Eye (tissue), 1 donor: ENCODE measurements at regions not wholly inside any gene's neighbourhood (a gene's known extent, or its start where the extent isn't known, plus 50 kb on each side); places are given as distances from the start of the nearest gene placed in this dataset.

ENCODE experiments used
- DNase-seq: peaks from one replicate; pipeline ENCODE4 v3.0.0-alpha.2; 2015

DNA sequence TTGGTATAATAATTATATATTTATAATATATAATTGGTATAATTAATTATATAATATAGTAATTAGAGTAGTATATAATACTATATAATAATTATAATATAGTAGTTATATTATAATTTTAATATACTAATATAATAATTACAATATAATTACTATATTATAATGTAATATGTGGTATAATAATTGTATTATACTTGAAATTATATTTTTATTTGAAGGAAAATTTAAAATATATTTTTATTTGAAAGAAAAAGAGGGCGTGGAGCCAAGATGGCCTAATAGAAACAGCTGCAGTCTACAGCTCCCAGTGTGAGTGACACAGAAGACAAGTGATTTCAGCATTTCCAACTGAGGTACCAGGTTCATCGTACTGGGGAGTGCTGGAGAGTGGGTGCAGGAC, 365.9 kb downstream of the MMUT start:
- peak; percentile 26 for DNase-seq

DNA sequence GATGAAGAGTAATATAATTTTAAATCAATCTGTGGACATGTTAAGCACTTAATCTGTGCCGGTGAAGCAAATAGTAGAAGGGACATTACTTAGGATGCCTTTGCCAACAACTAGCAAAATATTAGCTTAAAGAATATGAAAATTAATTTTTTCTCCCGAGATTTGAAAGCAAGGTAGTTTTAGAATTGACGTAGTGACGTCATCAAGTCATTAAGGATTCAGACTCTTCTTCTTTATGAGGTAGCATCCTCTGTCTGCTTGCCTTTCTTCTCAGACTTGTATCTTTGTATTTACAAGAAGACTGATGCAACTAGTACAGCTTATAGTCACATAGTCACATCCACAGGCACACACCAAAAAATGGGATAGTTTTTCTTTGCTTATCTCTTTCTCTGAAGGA, 374.4 kb downstream of the MMUT start:
- no peak for DNase-seq

DNA sequence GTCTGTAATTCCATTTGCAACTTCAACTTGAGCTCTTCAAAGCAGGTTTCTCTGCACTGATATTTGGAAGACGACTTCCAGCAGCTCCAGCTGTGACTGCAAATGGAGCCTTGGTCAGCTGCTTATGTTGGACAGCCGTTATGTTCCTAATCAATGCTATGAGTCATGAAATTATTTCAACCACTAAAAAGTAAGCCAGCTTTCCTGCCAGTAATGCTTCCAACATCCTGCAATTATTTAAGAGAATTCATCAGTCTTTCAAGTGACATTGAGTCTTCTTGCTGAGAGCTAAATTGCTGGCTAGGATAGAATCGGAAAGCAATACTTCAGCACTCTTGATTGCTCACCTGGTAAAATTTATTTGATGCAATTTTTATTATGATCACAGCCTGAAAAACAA, 375.7 kb downstream of the MMUT start:
- no peak for DNase-seq

DNA sequence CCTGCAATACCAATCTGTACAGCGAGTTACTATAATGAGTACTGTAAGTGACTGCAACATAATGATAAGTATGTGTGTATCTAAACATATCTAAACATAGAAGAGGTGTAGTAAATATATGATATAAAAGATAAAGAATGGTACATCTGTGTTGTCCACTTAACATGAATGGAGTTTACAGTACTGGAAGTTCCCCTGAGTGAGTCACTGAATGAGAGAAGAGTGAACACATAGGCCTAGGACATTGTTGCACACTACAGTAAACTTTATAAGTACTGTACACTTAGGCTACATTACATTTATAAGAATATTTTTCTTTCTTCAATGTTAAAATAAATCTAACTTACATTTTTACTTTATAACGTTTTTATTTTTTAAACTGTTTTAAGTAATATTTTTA, 380.4 kb downstream of the MMUT start:
- DNase-seq = no peak

DNA sequence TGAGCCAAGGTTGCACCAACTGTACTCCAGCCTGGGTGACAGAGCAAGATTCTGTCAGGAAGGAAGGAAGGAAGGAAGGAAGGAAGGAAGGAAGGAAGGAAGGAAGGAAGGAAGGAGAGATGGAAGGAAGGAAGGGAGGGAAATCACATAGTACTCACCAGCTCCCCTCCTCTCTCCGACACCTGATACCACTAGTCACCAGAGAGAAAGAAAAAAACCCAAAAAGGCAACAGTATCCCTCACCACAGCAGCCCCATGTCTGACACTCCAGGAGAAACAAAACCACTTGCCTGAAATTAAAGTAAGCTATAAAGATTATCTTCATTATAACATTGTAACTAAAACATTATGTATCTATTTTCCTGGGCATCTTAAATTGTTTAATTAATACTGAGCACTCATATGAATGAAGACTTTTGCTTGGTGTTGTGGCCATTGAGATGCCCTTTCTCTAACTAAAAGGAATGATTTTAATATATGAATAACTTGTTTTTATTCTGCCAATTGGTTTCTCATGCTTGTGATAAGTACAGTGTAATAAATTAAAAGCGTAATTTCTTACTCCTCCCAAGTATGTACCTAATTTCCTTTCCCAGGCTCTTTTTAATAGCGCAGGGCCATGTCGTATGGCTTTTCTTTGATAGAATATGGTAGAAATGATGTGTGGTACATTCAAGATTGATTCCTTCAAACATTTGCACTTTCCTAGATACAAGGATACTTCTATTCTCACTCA, 390.0 kb downstream of the MMUT start:
- DNase-seq = no peak

DNA sequence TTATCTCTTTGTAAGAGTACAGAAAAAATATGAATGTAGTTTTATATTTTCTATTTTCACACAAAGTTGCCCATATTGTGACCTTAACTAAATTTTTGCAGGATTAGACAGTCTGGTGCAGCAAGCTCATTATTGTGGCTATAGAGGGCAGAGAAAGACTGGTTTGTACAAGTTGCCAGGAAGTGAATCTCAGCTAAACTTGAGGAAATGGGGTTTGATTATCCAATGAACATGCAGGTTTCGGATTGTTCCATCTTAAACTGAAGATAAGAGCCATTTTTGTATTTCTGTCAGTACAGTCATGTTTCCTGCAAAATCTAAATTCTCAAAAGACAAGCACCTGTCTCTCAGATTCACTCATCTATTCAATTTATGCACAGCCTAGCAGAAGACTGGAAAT, 390.9 kb downstream of the MMUT start:
- no peak for DNase-seq

DNA sequence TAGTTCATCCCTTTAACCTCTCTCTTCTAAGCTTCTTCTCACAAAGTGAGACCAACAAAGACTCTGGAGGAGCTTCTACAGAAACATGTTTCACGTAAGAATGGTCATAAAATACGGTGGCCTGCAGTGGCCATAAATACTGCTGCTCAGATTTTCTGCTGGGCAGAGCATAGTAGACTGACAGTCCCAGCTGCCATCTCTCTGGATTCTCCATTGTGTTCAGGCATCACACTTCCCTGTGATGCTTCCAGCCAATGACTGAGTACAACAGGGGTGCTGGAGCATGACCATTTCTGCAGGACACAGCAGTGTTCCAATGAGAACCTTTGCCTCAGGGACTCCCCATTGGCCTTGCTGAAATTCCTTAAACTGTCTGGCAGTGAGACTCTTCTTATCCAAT, 392.6 kb downstream of the MMUT start:
- no peak for DNase-seq

DNA sequence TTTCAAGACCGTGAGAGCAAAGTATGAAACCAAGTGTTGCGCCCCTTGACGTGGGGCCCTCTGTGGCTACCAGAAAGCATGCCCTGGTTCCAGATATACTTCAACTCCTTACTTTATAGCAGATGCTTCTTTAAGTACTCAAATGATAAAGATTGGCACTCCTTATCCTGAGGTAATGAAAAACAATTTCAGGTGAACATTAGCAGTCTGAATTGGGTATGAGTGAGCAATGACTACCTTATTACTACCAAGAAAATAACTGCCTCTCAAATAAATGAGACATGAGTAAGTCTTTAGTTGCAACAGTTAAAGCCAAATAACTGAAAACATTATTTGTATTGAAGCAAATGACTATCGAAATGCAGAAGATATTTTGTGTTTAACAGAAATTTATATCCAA, 408.7 kb downstream of the MMUT start:
- no peak for DNase-seq

DNA sequence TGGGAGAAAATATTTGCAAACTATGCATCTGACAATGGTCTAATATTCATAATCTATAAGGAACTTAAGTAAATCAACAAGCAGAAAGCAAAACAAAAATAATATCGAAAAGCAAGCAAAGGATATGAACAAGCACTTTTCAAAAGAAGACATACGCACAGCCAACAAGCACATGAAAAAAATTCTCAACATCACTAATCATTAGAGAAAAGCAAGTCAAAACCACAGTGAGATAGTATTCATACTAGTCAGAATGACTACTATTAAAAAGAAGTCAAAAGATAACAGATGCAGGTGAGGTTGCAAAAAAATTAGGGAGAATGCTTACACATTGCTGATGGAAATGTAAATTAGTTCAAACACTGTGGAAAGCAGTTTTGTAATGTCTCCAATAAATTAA, 410.2 kb downstream of the MMUT start:
- DNase-seq = no peak

DNA sequence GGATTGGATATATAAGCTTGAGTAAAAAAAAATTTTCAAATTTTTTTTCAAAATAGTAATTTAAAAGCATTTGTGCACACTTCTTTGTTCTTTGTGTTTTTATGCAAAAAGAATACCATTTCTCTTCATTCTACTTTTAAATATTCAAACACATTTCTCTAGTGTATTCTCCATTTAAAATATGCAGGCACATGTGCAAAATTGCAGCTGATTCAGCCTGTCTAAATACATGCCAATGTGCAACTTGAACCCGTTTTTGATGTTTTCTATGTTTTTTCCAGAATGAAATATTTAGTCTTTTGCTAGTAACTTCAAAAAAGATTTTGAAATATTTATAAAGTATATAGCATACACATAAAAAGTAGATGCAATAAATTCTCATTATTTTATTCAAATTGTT, 411.8 kb downstream of the MMUT start:
- DNase-seq = no peak

DNA sequence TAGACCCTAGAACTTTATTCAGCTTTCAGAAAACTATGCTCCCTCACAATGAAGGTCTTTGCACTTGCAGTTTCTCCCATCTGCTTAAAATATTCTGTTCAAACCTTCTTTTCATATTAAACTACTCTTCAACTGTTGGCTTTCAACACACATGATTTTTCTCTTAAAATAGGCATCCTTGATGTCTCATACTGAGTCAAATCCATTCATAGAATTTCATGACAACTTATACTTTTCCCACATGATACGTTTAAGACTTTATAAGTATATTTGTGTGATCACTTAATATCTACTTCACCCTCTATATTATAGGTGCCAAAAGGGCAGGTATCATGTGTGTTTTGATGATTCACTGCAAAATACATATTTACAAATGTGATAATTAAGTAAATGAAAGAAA, 412.5 kb downstream of the MMUT start:
- no peak for DNase-seq

DNA sequence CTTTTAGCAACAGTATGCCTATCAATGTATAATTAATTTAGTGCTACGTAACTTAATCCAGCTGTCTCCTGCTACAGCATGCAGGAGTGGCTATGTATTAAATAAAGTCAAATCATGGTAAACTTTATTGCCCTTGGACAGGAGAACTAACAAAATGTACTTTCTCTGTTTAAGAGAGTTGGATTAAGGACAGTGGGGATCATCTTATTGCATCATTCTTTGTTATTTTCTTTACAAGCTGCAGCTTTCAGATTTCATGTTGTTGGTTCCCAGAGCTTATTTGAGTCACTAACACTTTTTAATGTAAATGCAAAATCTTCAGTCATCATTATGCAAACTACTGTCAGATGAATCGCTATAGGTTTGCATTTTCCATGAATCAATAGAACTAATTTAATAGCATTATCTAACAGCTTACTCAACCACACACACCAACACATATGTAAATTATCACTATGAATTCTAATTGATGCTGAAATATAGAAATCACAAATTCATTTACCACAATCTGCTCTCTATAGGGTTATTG, 424.7 kb downstream of the MMUT start:
- DNase-seq = no peak

DNA sequence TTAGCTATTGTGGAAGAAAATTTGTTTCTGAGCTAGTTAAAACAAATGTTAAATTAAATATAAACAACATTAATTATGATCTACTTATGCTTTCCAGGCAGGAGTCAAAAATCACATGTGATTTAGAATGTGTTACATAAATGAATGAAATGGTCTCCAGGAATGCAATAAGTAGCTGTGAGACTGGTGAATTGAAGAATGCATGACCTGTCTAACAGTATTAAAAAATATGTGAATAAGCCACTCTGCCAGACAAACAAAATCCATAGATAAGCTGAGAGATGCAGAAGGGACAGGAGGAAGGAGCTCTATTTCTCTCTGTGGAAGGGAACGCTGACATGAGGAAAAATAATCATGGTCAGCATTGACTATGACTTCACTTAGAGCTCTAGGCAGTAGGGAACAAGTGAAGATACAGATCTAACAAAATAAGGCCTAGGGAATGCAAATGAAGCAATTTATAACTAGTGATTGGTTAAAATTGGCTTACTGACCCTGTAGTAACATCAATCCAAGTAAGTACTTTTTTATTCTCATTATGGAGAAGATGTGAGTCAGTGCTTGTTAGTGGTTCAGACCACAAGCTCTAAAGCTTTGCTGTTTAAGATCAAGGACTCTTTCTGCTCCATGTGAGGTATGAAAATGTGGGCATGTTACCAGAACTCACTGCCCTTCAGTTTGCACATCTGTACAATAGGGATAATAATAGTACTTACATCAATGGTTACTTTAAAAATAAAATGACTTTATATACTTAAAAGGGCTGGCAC, 432.6 kb downstream of the MMUT start:
- DNase-seq = no peak

DNA sequence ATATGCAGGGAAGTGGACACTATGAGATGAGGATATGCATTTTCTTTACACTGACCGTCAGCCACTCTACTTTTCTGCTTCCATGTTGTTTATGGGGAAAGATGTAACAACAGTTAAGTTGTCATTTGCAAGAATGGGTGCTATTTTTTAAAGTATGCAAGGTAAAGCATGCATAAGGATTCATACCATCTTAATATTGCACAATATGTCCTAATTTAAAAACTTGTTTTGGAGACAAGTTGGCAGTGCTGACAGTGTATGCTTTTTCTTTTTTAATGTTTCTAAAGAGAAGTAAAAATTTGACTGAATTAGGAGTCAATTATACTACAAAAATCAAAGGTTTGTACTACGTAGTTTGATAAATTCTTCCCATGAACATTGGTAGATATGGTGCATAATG, 435.4 kb downstream of the MMUT start:
- no peak for DNase-seq

DNA sequence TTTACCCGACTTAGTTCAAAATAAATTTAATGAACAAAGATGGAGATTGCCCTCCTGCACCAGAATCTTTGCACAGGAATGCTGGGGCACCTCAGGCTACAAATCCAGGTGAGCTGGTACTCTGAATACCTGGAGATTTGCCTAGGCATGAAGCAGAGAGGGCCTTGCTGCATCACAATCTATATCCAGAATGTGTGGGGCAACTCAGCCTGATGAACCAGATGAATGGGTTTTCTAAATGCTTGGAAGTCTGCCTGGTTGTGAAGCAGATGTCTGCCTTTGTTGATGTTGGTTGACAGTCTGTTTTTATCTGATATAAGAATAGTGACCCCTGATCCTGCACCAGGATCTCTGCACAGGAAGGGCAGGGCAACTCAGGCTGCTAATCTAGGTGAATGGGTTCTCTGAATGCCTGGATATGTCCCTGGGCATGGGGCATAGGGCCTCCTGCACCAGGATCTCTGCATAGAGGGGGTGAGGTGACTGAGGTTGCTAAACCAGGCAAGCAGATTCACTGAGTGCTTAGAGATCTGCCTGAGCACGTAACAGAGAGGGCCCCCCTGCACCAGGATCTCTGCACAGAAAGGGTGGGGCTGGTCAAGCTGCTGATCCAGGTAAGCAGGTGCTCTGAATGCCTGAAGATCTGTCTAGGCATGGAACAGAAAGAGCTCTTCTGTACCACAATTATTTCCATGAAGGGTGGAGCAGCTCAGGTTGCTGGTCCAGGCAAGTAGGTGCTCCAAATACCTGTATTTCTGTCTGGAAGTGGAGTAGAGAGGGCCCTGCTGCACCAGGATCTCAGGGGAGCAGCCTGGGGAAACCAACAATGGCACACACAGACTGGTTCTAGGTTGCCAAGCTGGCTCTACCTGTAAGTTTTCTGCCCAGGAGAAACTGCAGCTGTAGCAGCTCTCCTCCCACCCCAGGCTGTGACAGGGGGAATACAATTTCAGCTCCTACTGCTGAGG, 437.5 kb downstream of the MMUT start:
- DNase-seq = no peak

DNA sequence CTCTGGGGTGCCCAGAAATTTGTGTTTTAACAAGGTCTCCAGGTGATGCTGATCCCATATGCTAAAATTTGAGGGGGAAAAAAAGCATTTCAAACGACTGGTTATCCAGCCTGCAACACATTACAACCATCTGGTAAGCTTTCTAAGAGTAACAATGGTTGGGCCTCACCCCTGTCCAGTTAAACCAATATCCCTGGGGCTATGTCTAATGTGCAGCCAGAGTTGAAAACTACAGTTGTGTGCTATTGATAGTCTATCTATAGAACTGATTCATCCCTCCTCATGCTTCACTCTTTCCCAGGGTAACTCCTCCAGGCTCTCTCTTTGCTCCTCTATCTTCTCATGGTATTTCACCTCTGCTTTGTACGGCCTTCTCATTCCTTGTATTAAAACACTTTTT, 458.3 kb downstream of the MMUT start:
- no peak for DNase-seq

DNA sequence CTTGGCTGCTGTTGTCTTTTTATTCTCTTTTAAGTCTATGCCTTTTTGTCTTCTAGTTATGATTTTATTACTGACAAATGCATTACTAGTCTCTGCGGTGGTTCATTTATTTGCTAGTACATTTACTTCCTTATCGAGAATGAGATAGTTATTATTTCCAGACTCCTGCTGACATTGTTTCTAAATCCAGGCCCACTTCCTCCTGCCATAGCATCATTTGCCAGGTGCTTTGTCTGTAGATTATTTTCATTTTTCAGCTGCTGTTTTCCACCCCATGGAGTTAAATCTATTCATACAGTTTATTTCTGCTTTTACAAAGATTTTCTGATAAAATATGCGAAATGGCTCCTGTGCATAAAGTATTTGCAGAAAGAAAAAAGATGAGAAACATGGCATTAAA, 459.7 kb downstream of the MMUT start:
- DNase-seq = no peak

DNA sequence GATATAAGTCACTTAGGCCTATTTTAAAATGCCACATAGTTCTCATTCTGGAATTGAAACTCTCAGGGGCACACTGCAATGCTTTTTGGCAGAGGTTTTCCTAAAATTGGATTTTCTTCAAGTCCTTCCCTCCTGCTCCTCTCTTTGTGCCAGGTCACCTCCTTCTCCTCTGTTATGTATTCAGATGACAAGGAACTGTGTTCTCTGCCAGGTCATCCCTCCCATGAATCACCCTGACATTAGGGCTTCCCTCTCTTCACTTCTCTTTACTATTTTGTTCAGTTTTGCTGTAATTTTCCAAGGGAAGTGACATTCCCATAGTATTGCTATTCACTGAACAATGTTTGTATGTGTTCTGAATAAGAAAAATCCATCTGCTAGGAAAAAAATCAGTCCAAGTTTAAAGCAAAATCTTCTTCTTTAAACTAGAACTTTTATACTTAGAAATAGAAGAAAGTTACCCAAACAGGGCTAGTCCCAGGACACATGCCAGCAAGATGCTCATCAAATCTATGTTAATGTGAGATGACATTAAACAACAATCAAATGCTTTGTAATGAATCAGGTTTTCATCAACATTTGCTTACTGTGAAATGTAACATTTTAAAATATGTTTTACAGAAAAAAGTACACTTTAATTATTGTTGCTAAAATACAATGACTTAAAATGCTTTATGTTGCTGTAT, 461.1 kb downstream of the MMUT start:
- peak; percentile 3 for DNase-seq

DNA sequence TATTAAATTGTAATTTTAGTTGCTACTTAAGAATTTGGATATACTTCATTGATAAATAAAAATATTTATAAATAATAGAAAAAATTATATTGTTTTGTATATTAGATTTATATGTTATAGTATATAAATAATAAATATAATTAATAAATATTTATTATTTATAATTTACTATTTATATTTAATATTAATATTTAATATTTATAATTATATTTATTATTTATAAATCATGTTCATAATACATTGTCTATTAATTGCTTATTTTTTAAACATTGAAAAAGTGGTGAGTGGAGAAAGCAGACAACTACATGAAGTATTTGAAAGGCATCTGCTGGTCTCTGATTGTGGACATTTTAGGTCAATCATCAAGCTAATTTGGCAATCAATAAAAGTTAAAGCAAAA, 464.5 kb downstream of the MMUT start:
- DNase-seq = no peak

DNA sequence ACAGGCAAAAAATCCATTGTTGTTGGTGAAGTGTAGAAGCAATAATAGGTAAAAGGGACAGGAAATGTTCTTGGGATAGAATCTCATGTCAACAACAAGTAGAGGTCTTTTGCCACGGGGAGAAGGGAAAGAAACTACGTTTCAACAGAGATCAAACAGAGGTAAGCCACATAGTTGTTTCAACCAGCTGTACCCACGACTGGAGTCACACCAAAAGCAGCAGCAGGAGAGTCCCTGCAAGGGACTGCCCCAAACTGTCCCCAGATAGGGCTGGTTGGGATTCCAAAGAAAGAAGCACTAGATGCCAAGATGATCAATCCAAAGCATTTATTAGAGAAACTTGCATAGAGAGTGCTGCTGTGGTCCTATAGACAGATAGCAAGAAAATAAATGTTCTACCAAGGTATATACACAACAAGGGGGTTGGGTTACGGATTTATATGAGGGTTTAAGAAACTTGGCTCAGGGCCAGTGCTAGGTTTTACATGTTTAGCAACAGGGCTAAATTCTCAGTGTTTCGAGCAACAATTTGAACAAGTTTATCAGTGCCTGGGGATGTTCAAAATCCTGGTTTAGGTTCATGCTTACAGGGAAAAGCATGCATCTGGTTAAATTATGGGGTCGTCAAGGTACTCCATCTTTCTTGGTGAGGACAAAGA, 466.5 kb downstream of the MMUT start:
- no peak for DNase-seq

DNA sequence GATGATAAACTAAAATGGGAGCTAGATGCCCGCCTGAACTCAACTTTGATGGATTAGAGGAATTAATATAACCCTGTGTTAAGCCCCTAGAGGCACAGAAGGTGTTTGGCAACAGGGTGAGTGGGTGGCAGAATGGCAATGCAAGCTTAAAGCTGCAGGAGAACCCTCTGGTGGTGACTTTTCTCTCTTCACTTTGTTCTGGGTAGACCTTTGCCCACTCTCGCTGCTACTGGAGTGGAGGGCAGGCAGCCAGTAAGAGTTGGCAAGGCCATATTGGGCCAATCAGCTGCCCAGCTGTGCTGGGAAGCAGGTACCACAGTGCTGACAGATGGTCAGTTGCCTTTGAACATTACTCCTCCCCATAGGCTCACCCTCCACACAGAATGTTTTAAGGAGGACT, 468.2 kb downstream of the MMUT start:
- DNase-seq = no peak

DNA sequence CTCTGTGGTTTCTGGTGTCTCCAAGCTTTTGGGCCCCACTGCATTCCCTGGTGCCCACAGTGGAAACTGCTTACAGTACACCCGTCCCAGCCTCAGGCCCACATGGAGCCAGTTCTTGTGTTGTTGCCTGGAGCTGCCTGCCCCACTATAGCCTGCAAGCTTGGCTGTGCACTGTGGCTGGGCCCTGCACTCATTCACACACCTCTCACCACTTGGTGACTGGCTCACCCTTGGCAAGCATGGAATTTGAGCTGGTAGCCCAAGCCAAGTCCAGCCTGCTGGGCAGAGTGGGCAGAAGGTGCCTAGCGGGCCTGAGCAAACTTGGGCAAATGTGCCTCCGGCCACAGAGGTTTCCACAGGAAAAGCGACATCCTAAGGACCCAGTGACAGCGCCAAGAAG, 472.3 kb downstream of the MMUT start:
- no peak for DNase-seq
